NCI-H345 treated with DMSO at 0.1 percent for 48 hours (cell line): ENCODE measurements at regions not wholly inside any gene's neighbourhood (a gene's known extent, or its start where the extent isn't known, plus 50 kb on each side); places are given as distances from the start of the nearest gene placed in this dataset.

ENCODE experiments used
- DNase-seq: peaks from one replicate; lab custom pipeline; 2025; ENCODE audit not compliant: unreplicated experiment; lab: John Stamatoyannopoulos, UW

DNA sequence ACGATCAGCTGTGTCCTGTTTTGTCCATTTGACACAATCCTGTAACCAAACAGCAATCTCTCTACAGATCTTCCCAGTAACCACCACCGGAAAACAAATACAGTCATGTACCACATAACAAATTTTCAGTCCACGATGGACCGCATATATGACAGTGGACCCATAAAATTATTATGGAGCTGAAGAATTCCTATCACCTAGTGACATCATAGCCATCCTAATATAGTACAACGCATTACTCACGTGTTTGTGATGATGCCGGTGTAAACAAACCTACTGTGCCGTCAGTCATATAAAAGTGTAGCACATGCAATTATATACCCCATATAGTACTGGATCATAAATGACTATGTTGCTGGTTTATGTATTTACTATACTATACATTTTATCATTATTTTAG, 133.7 kb upstream of the EDNRA start:
- no peak for DNase-seq

DNA sequence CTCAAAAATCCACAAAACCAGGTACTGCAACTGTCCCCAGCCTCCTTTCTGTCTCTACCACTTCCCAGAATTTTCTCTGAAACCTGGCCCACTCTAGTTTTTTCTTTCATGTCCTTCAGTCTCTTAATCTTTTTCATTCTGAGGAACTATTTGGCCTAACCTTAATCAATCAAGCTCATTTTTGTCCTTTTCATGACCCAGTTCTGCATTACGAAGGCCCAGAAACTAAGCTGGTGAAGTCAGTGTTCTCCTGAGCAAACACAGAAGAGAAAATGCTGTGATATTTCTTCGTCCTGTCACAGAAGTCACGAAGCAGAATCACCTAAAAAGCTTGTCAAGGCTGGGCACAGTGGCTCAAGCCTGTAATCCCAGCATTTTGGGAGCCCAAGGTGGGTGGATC, 131.7 kb upstream of the EDNRA start:
- DNase-seq, result no peak

DNA sequence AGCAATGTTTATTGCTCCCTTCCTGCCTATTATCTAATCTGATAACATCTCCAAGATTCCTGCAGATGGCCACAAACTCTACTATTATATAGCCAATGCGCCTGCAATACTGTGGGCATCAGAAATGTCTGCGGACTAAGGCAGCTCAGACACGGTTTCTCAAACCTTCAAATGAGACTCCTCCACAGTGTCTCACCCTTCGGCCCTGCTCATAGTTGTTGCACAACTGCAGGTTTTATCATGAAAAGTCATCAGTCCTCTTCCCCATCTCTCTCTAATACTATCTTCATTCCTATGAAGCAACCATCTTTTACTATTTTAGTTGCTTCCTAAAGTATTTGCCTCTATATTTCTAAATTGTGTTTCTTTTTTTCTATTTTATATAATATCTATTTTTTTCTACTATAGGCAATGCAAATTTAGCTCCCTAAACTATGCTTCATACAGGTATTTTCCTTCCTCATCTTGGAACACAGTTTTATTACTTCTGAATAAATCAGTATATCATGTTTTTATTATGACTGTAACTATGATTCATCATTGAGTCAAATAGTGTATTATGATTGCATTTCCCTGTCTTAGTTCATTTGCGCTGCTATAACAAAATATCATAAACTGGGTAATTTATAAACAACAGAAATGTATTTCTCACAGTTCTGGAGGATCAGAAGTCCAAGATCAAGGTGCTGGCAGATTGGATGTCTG, 129.7 kb upstream of the EDNRA start:
- no peak for DNase-seq

DNA sequence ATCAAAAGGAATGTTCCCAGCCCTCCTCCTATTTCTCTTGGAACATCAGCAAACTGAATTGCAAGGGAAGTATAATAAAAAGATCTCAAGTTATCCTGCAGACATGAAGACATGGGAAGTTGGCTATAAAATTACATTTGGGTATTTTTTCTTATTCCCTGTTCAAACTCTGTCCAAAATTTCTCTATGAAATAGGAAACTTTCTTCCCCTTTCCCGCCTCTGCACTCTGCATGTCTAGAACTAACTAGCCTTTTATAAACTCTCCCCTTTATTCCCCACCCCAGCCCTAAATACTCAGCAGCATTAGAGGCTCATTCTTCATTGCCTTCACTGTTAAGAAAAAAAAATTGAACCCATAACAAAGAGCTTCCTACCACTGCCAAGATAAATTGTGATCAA, 126.7 kb upstream of the EDNRA start:
- no peak for DNase-seq

DNA sequence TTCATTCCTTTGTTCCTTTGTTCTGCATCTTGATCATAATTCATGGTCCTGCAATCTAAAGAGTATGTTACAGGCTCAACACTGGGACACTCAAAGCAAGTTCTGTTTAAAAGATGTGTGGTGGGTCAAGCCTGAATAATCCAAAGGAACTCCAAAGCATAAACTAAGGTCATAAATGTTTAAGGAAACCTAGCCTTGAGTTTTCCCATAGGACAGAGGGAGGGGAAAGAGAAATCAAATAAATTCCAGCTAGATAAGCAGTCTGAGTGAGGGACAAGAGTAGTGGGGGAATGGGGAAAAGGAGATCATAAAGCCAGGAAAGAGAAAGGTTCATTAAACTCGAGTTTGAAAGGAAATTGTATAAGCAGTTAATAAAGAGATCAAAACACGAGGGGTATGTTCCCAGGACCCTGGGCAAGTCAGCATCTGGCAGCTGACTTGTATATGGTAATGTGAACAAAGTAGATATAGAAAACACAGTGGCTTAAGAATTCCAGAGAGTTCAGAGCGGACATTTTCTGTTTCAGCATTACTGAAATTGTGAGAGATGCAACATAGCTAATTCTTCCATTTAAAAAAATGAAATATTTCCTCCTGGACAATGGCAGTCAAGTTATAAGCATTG, 125.8 kb upstream of the EDNRA start:
- DNase-seq, result no peak

DNA sequence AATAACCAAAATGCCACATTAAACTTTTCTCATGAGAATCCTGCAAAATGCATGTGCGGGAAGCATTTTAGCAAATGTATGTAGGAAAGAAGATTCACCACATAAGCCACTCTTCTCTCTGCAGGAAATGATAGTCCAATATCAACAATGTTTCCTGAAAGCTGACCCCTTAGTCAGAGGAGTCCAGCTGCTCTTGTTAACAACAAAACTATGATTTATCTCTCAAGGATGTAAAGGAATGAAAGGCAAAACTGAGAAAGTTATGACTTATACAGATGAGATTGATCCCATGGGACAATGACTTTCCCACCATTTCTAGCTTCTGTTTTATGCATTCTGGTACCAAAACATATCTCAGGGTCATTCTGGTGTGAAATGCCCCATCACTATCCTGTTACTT, 125.0 kb upstream of the EDNRA start:
- DNase-seq, result no peak

DNA sequence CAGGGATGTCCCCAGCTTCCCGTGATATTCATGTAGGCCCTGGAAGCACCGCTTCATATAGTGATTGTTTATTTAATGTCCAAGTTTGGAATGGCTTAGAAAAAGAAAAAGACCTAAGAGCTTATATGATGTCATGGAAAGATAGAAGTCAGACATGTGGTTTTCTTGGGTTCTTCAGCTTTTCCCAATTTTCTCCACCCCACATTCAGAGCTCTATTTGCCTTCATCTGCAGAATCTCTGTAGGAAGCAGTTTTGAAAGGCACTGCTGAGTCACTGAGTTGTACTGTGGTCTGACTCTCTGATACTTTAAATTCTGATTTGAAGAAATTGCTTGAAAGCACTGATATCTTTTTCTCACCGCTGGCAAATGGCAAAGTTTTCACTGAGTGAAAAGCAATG, 120.6 kb upstream of the EDNRA start:
- no peak for DNase-seq

DNA sequence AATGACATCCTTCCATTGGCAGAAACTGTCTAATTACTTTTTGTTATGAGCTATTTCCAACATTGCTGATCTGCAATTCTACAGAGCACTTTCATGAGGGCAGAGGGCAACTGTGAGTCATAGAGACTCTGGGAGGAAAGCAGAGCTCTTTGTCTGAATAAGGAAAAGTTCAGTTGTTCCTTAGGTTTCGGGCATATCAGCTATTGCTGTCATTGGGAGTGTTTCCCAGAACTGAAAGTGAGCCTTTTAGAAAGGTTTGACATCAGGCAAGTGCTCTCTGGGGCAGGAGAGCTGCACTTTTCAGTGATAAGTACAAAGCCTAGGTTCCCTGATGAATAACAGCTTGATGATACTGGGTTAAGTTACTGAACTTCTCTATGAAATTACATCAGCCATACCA, 119.2 kb upstream of the EDNRA start:
- no peak for DNase-seq

DNA sequence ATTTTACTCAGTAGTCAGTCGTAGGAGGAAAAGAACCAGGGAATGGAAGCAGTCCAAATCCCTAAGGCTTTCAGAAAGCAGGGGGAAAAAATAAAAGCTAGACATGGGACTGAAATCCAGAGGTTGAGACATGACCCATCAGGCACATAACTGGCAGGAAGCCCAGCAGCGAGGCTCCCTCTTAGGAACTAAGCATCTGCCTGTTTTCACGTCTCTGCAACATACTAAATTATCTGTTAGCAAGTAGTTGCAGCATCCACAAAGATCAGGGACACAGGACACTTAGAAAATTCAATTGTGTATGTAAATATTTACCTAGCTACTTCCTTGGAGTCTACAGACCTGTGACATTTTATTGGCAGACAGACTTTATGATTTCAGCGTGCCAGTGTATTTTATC, 118.0 kb upstream of the EDNRA start:
- no peak for DNase-seq

DNA sequence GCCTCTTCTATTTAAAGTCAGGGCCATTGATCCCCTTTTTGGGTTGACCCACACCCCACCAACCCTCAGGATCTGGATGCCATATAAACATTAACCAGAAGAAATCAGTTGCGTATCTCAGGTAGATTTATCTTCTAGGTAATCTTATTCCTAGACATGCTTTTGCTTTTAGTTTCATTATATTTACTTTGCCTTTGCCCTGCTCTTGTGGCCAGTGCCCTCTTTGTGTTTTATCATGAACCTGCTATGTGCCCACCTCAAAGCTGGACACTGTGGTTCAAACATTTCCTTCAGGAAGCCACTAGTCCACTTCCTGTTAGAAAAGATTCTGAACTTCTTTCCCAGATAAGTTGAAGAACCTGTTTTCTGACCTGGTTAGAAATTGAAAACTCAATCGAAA, 117.4 kb upstream of the EDNRA start:
- DNase-seq, result no peak

DNA sequence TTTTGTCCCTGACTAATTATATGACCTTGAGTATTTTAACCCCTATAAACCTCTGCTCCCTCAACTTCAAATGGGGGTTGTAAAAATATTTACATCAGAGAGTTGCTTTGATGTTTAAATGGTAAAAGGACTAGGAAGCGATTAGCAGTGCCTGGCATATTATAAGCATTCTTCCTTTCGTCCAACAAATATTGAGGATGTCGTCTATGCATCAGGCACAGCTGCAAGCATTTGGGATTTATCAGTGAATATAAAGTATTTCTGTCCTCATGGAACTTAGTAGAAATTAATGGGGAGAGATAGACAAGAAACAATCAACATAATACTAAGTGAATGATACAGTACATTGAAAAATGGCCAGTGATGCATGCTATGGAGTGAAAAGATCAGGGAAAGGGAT, 115.5 kb upstream of the EDNRA start:
- DNase-seq, result no peak

DNA sequence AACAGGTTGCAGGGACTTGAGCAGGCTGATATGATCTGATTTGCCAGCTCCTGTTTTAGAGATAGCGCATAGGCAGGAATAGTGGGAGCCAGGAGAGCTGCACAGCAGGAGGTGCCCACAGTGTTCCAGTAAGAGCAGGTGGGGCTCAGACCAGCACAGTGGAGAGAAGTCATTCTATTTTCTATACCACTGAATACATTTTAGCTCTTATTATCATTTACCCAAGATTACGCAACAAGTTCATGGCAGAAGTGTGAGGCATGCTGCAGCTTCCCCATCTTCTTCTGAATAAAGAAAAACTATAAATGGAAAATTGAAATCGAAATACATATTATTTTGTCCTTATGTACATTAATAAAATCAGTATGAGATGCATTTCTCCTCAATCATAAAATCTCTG, 114.7 kb upstream of the EDNRA start:
- no peak for DNase-seq

DNA sequence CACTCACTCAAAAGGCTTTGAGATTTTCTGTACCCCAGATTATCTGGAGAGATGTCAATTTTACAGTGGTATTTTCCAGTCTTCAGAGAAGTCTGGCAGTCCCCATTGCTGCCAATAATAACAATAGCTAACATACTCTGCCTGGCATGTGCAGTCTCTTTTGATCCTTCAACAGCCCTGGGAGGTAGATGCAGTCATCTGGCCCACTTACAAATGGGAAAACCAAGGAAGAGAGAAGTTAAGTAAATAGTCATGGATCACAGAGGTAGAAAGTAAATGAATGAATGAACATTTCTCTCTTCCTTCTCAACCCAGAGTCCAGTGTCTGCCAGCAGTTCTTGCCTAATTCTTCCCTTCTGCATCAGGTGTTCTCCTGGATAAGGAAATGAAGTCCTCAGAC, 113.0 kb upstream of the EDNRA start:
- DNase-seq, result no peak

DNA sequence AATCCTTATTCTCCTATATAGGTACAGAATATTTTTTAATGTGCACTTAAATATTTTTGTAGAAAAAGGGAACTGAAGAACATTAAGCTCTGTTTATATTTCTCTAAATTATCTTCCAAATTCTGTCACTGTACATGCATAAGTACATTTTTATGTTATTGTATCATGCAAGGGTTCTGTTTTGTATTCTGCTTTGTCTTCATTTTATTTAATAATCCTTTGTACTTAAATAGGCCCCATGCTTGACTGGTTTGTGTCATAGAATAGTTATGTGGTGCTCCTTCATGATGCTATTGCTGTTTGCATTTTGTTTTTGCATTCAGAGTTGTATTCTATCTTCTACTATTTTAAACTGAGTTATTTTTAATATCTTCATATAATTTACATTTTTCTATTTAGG, 111.9 kb upstream of the EDNRA start:
- DNase-seq, result no peak

DNA sequence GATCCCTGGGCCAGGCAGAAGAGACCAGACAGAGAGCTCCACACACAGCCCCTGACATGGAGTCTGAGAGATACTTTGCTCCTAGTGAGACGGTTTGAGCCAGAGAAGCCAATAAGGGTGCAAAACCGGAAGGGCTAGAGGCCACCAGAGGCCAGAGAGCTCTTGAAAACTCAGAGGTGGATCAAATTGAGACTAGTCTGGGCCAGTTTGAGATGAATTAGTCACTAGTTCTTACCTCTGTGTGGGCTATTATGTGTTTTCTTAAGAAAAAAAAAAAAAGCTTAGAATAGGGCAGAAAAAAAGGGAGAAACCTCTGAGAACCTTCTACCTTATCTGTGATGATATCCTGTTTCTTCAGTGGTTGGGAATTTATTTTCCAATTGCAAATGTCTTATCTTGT, 110.4 kb upstream of the EDNRA start:
- DNase-seq, result no peak

DNA sequence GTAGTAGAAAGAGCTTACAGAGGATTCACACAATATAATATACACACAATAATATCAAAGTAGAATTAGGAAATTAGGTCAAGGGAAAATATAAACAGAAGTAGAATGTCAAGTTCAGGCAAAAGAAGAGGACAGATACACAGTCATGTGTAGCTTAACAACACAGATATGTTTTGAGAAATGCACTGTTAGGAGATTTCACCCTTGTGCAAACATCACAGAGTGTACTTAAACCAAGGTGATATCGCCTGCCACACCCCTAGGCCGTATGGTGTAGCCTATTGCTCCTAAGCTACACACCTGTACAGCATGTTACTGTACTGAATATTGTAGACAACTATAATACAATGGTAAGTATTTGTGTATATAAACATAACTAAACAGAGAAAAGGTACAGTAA, 110.0 kb upstream of the EDNRA start:
- no peak for DNase-seq

DNA sequence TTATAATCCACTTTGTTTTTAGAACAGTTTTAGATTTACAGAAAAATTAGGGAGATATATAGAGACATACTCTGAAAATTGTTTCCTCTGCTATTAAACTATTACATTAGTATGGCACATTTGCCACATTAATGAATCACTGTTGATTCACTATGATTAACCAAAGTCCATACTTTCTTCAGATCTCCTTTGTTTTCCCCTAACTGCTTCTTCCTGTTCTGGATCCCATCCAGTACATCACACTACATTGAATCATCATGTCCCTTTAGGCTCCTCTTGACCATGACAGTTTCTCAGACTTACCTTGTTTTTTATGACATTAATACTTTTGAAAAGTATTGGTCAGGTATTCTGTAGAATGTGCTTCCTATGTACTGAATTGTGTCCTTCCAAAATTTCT, 109.2 kb upstream of the EDNRA start:
- DNase-seq, result no peak

DNA sequence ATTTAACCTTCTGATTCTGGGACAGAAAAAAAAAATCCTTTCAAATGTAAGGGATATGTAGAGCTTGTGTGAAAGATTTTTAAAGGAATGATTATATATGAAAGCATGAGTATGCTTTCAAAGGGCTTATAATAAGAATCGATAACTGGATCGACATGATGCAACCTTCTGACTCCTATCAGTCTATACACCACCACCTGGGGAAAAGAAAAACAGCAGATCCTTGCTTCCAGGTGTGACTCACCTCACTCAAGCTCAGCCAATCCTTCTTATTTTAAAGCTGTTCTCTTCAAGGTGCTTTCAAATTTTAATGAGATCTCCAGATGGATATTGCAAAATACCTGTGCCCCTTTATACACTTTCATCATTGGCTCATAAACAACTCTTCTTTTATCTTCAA, 102.1 kb upstream of the EDNRA start:
- DNase-seq, result no peak

DNA sequence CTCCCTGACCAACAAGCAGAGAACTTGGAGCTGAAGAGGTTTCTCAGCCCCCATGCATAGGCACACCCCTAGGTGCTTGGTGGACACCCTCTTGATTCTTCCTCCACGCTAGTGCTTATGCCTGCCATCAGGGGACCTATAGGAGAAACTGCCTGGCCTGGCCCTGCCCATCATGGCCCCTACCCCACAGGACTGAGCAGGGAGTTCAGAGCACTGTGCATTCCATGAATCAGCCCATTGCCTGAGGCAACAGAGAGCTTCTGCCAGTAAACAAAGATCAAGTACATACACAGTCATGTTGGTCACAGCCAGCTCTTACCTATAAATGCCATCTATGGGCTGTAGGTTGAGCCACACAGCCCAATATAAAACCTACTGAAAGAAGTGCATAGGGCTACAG, 99.1 kb upstream of the EDNRA start:
- no peak for DNase-seq

DNA sequence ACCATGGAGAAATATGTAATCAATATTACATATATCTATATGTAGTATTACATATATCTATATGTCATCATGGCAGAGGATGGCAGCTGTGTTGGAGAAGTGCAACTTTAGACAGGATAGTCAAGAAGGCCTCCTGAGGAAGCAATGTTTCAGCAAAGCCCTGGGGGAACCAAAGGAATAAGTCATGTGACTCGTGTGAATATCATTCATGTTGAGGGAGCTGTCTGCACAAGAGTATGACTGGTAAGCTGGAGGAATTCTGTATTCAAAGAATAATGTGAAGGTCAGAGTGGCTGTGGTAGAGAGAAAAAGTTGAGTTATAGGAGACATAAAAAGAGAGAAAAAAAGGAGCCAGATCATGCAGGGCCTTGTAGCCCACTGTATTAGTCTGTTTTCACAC, 92.9 kb upstream of the EDNRA start:
- DNase-seq, result no peak

DNA sequence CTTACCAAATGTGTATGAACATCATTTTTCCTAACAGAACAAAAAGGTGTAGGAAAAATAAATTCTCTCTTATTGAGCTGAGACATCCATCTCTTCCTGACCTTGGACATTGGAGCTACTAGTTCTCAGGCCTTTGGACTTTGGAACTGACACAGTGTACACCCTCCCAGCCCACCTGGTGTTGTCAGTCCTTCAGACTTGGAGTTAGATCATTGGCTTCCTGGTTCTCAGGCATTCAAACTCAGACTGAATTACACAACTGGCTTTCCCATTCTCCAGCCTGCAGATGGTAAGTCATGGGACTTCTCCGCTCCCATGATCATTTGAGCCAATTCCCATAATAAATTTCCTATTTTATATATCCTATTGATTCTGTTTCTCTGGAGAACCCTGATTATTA, 84.8 kb upstream of the EDNRA start:
- DNase-seq, result no peak

DNA sequence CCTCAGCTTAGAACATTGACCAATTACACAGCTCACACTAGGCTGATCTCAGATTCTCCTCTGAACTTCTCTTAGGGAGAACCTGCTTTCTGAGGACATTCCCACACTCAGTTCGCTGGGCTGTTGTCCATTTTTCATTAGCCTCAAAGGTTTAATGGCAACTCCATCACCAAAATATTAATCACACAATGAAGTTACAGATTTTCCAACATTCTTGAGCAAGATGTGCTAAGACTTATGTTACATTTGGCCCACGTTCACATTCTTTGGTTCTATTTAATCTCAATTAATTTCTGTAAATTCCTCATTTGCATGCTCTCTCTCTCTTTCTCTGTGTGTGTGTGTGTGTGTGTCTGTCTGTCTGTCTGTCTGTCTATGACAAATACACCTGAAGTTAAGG, 82.3 kb upstream of the EDNRA start:
- DNase-seq, result no peak

DNA sequence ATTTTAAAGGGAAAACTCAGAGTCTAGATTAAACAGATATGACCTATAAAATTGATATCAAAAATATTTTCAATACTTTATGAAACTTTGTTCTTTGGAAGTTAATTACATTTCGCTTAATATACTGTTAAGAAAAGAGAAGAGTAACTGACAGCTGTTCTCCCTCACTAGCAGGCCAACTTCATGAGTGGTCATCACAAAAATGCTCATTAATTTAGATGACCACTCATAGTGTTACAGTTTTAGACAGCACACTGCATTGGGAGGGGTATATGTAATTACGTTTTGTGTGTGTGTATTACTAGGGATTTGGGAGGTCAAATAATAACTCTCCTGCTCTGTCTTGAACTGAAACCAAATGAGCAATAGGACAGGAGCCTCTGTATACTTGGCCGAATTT, 80.2 kb upstream of the EDNRA start:
- DNase-seq, result no peak
